ENCODE measurements at regions not wholly inside any gene's neighbourhood (a gene's known extent, or its start where the extent isn't known, plus 50 kb on each side); places are given as distances from the start of the nearest gene placed in this dataset.

GRCh38 chr17:77304746-77305473 is 164.1 kb downstream of the SEC14L1 start (continued):
- TF ChIP-seq ZNF142 (CRISPR knock-in tag; IDR thresholded peaks at IDR 0.05): no peak
- TF ChIP-seq ZNF552 (CRISPR knock-in tag; IDR thresholded peaks at IDR 0.05; ENCODE audit: borderline replicate concordance): no peak
- no peak for TF ChIP-seq SP1 (IDR thresholded peaks at IDR 0.05)
- TF ChIP-seq SP1 (CRISPR knock-in tag; IDR thresholded peaks at IDR 0.05): no peak
- no peak for TF ChIP-seq SYNCRIP (IDR thresholded peaks at IDR 0.05; ENCODE audit: insufficient read depth, low read depth, low read length)
- no peak for TF ChIP-seq PLRG1 (conservative IDR thresholded peaks at IDR 0.05)
- no peak for TF ChIP-seq CCDC6 (CRISPR knock-in tag; IDR thresholded peaks at IDR 0.05)
- no peak for TF ChIP-seq NFATC3 (CRISPR knock-in tag; IDR thresholded peaks at IDR 0.05)
- TF ChIP-seq PAWR (CRISPR knock-in tag; IDR thresholded peaks at IDR 0.05; ENCODE audit: borderline replicate concordance): no peak
- 0 out of 2 replicates have a peak, but pooled peaks have one; percentile 22 for TF ChIP-seq THAP11 (CRISPR knock-in tag; IDR thresholded peaks at IDR 0.05)
- TF ChIP-seq NFKBIZ (CRISPR knock-in tag; IDR thresholded peaks at IDR 0.05): no peak
- TF ChIP-seq NR2F1 (CRISPR knock-in tag; IDR thresholded peaks at IDR 0.05): no peak; a peak in 1 of 4 replicates
- no peak for TF ChIP-seq ZFYVE20 (CRISPR knock-in tag; IDR thresholded peaks at IDR 0.05; ENCODE audit: borderline replicate concordance, low read depth)
- TF ChIP-seq ZNF644 (CRISPR knock-in tag; IDR thresholded peaks at IDR 0.05; ENCODE audit: low read depth): 0 out of 2 replicates have a peak, but pooled peaks have one; percentile 24
- TF ChIP-seq ASH2L (IDR thresholded peaks at IDR 0.05; ENCODE audit: insufficient read length, low read depth, low read length): peak; percentile 32
- TF ChIP-seq TMF1 (CRISPR knock-in tag; IDR thresholded peaks at IDR 0.05; ENCODE audit: low read depth): no peak
- no peak for TF ChIP-seq ZBTB21 (CRISPR knock-in tag; IDR thresholded peaks at IDR 0.05)
- TF ChIP-seq KMT2A (CRISPR knock-in tag; IDR thresholded peaks at IDR 0.05): peak; percentile 64; the same call in 1 of the 2 replicates
- no peak for TF ChIP-seq PAX8 (CRISPR knock-in tag; IDR thresholded peaks at IDR 0.05; ENCODE audit: borderline replicate concordance)
- no peak for TF ChIP-seq SNAPC4 (CRISPR knock-in tag; IDR thresholded peaks at IDR 0.05)
- TF ChIP-seq ZNF878 (CRISPR knock-in tag; IDR thresholded peaks at IDR 0.05): no peak

Data from HepG2 (cell line).